ENCODE measurements at regions not wholly inside any gene's neighbourhood (a gene's known extent, or its start where the extent isn't known, plus 50 kb on each side); places are given as distances from the start of the nearest gene placed in this dataset.

- DNase-seq (ENCODE audit: extremely low spot score): no peak
- no peak for TF ChIP-seq FOXA1 (IDR thresholded peaks at IDR 0.05)
- TF ChIP-seq L3MBTL2 (conservative IDR thresholded peaks at IDR 0.05): no peak
- TF ChIP-seq BHLHE40 (IDR thresholded peaks at IDR 0.05; ENCODE audit: borderline replicate concordance): no peak
- TF ChIP-seq HDGF (IDR thresholded peaks at IDR 0.05; ENCODE audit: borderline replicate concordance): no peak
- no peak for TF ChIP-seq NFRKB (IDR thresholded peaks at IDR 0.05)
- no peak for TF ChIP-seq ZNF384 (IDR thresholded peaks at IDR 0.05)
- no peak for TF ChIP-seq FOXM1 (IDR thresholded peaks at IDR 0.05; ENCODE audit: borderline replicate concordance)
- no peak for TF ChIP-seq SUZ12 (IDR thresholded peaks at IDR 0.05)
- TF ChIP-seq CTBP1 (IDR thresholded peaks at IDR 0.05; ENCODE audit: borderline replicate concordance): no peak
- no peak for TF ChIP-seq FOXK2 (IDR thresholded peaks at IDR 0.05)
- ChIA-PET CTCF (no interaction called here), POLR2A (no interaction called here)
Measured at GRCh38 chr2:16254356-16254965, 314.1 kb downstream of the MYCN start.

- POLR2A ChIA-PET: no interaction called here
- TF ChIP-seq NFRKB (IDR thresholded peaks at IDR 0.05) (no peak), LEF1 (IDR thresholded peaks at IDR 0.05; ENCODE audit: borderline replicate concordance) (no peak), L3MBTL2 (conservative IDR thresholded peaks at IDR 0.05) (no peak), TARDBP (IDR thresholded peaks at IDR 0.05) (no peak), CTBP1 (IDR thresholded peaks at IDR 0.05; ENCODE audit: borderline replicate concordance) (no peak)
- DNase-seq (ENCODE audit: extremely low spot score): no peak
- CTCF ChIA-PET: no interaction called here
Measured at GRCh38 chr2:16253291-16253690, 312.9 kb downstream of the MYCN start.

- POLR2A ChIA-PET: no interaction called here
- CTCF ChIA-PET: no interaction called here
- DNase-seq (ENCODE audit: extremely low spot score): no peak
- no peak for TF ChIP-seq FOXA1 (IDR thresholded peaks at IDR 0.05)
- TF ChIP-seq L3MBTL2 (conservative IDR thresholded peaks at IDR 0.05): no peak
- no peak for TF ChIP-seq ZNF384 (IDR thresholded peaks at IDR 0.05)
- TF ChIP-seq NFRKB (IDR thresholded peaks at IDR 0.05): no peak
- no peak for TF ChIP-seq ARNT (IDR thresholded peaks at IDR 0.05)
- no peak for TF ChIP-seq LEF1 (IDR thresholded peaks at IDR 0.05; ENCODE audit: borderline replicate concordance)
- TF ChIP-seq PKNOX1 (IDR thresholded peaks at IDR 0.05): no peak
- TF ChIP-seq FOXK2 (IDR thresholded peaks at IDR 0.05): no peak
- no peak for TF ChIP-seq SP1 (IDR thresholded peaks at IDR 0.05)
Measured at GRCh38 chr2:16252891-16253290, 312.5 kb downstream of the MYCN start.

- POLR2A ChIA-PET: no interaction called here
- CTCF ChIA-PET: no interaction called here
- no peak for DNase-seq (ENCODE audit: extremely low spot score)
- TF ChIP-seq FOXA1 (IDR thresholded peaks at IDR 0.05) (no peak), BHLHE40 (IDR thresholded peaks at IDR 0.05; ENCODE audit: borderline replicate concordance) (no peak), ARNT (IDR thresholded peaks at IDR 0.05) (no peak), SUZ12 (IDR thresholded peaks at IDR 0.05) (no peak), NFRKB (IDR thresholded peaks at IDR 0.05) (no peak), HDGF (IDR thresholded peaks at IDR 0.05; ENCODE audit: borderline replicate concordance) (no peak), PKNOX1 (IDR thresholded peaks at IDR 0.05) (no peak), LEF1 (IDR thresholded peaks at IDR 0.05; ENCODE audit: borderline replicate concordance) (no peak), FOXM1 (IDR thresholded peaks at IDR 0.05; ENCODE audit: borderline replicate concordance) (no peak), L3MBTL2 (conservative IDR thresholded peaks at IDR 0.05) (no peak), FOXK2 (IDR thresholded peaks at IDR 0.05) (no peak)
Measured at GRCh38 chr2:16252251-16252650, 311.9 kb downstream of the MYCN start.

GRCh38 chr2:16251511-16252225, 311.3 kb downstream of the MYCN start:
- no peak for TF ChIP-seq SUZ12 (IDR thresholded peaks at IDR 0.05)
- no peak for TF ChIP-seq NFRKB (IDR thresholded peaks at IDR 0.05)
- TF ChIP-seq FOXM1 (IDR thresholded peaks at IDR 0.05; ENCODE audit: borderline replicate concordance): no peak
- TF ChIP-seq TARDBP (IDR thresholded peaks at IDR 0.05): no peak
- TF ChIP-seq CTBP1 (IDR thresholded peaks at IDR 0.05; ENCODE audit: borderline replicate concordance): no peak
- no peak for TF ChIP-seq BHLHE40 (IDR thresholded peaks at IDR 0.05; ENCODE audit: borderline replicate concordance)
- no peak for TF ChIP-seq ZNF384 (IDR thresholded peaks at IDR 0.05)
- TF ChIP-seq L3MBTL2 (conservative IDR thresholded peaks at IDR 0.05): no peak
- no peak for DNase-seq (ENCODE audit: extremely low spot score)
- ChIA-PET POLR2A (no interaction called here), CTCF (no interaction called here)

- no peak for DNase-seq (ENCODE audit: extremely low spot score)
- CTCF ChIA-PET: no interaction called here
- TF ChIP-seq L3MBTL2 (conservative IDR thresholded peaks at IDR 0.05) (no peak), FOXK2 (IDR thresholded peaks at IDR 0.05) (no peak), TARDBP (IDR thresholded peaks at IDR 0.05) (no peak), NFRKB (IDR thresholded peaks at IDR 0.05) (no peak), FOXA1 (IDR thresholded peaks at IDR 0.05) (no peak), ARNT (IDR thresholded peaks at IDR 0.05) (no peak), SUZ12 (IDR thresholded peaks at IDR 0.05) (no peak), HDGF (IDR thresholded peaks at IDR 0.05; ENCODE audit: borderline replicate concordance) (no peak), LEF1 (IDR thresholded peaks at IDR 0.05; ENCODE audit: borderline replicate concordance) (no peak), SP1 (IDR thresholded peaks at IDR 0.05) (no peak), FOXM1 (IDR thresholded peaks at IDR 0.05; ENCODE audit: borderline replicate concordance) (no peak), ELF4 (IDR thresholded peaks at IDR 0.05) (no peak), CTBP1 (IDR thresholded peaks at IDR 0.05; ENCODE audit: borderline replicate concordance) (no peak), BHLHE40 (IDR thresholded peaks at IDR 0.05; ENCODE audit: borderline replicate concordance) (no peak), PKNOX1 (IDR thresholded peaks at IDR 0.05) (no peak), ZNF384 (IDR thresholded peaks at IDR 0.05) (no peak)
- POLR2A ChIA-PET: no interaction called here
Measured at GRCh38 chr2:16250886-16251285, 310.5 kb downstream of the MYCN start.
